ENCODE measurements at regions not wholly inside any gene's neighbourhood (a gene's known extent, or its start where the extent isn't known, plus 50 kb on each side); places are given as distances from the start of the nearest gene placed in this dataset.

GRCh38 chr9:86685556-86685955 lies 261.8 kb downstream of the GAS1 start:
- TF ChIP-seq ELK1 (IDR thresholded peaks at IDR 0.05; ENCODE audit: borderline replicate concordance, low read depth, low read length) (no peak), CEBPB (IDR thresholded peaks at IDR 0.05; ENCODE audit: low read depth, low read length) (no peak), CTCF (conservative IDR thresholded peaks at IDR 0.05; ENCODE audit: low read depth, low read length) (no peak), POLR2A (IDR thresholded peaks at IDR 0.05; ENCODE audit: low read depth, low read length) (no peak), RAD21 (IDR thresholded peaks at IDR 0.05; ENCODE audit: low read length) (no peak), MAFK (IDR thresholded peaks at IDR 0.05; ENCODE audit: low read depth, low read length) (no peak), SMC3 (IDR thresholded peaks at IDR 0.05; ENCODE audit: low read depth, low read length) (no peak), RFX5 (IDR thresholded peaks at IDR 0.05; ENCODE audit: low read depth, low read length) (no peak), BHLHE40 (IDR thresholded peaks at IDR 0.05; ENCODE audit: low read depth, low read length) (no peak), USF2 (IDR thresholded peaks at IDR 0.05; ENCODE audit: low read depth, low read length) (no peak), MXI1 (IDR thresholded peaks at IDR 0.05; ENCODE audit: borderline replicate concordance, low read depth, low read length) (no peak), FOS (IDR thresholded peaks at IDR 0.05; ENCODE audit: low read depth, low read length) (no peak)
